ENCODE measurements at regions not wholly inside any gene's neighbourhood (a gene's known extent, or its start where the extent isn't known, plus 50 kb on each side); places are given as distances from the start of the nearest gene placed in this dataset.

- Mint-ChIP-seq H3K4me3 (no peak overlapping the region), H3K27me3 (ENCODE audit: low read depth) (no peaks in the 10 kb centered on the region), H3K4me1 (ENCODE audit: low read depth) (no peaks in the 10 kb centered on the region), H3K36me3 (ENCODE audit: insufficient read depth in 2 of 2) (no peaks in the 10 kb centered on the region), H3K27ac (no peak overlapping the region), H3K9me3 (peaks cover 3 to 15% of the 10 kb centered on the region in 2 donors)
- DNase-seq: no peak
- ATAC-seq (replicated peaks in 1 of 2): no peak
Observed at GRCh38 chr7:119348491-119348890, 924.5 kb upstream of the KCND2 start.

- no peak for ATAC-seq (replicated peaks in 1 of 2)
- Mint-ChIP-seq H3K4me3 (no peak overlapping the region), H3K27me3 (ENCODE audit: low read depth) (no peaks in the 10 kb centered on the region), H3K27ac (no peak overlapping the region), H3K36me3 (ENCODE audit: insufficient read depth in 2 of 2) (no peaks in the 10 kb centered on the region), H3K4me1 (ENCODE audit: low read depth) (no peaks in the 10 kb centered on the region), H3K9me3 (peaks cover 3 to 15% of the 10 kb centered on the region in 2 donors)
- DNase-seq: no peak
Observed at GRCh38 chr7:119350334-119350733, 922.6 kb upstream of the KCND2 start.

- Mint-ChIP-seq H3K27ac (no peak overlapping the region), H3K9me3 (peaks cover 1 to 12% of the 10 kb centered on the region in 2 donors), H3K4me3 (no peak overlapping the region), H3K27me3 (ENCODE audit: low read depth) (no peaks in the 10 kb centered on the region), H3K4me1 (ENCODE audit: low read depth) (no peaks in the 10 kb centered on the region), H3K36me3 (ENCODE audit: insufficient read depth in 2 of 2) (peaks cover 0 to 1% of the 10 kb centered on the region in 2 donors)
- DNase-seq: no peak
- no peak for ATAC-seq (replicated peaks in 1 of 2)
Observed at GRCh38 chr7:119351320-119351719, 921.7 kb upstream of the KCND2 start.

GRCh38 chr7:119374436-119374835 is 898.5 kb upstream of the KCND2 start:
- Mint-ChIP-seq H3K9me3 (peaks cover 5 to 11% of the 10 kb centered on the region in 2 donors), H3K27ac (no peak overlapping the region), H3K4me3 (no peak overlapping the region), H3K27me3 (ENCODE audit: low read depth) (no peaks in the 10 kb centered on the region), H3K36me3 (ENCODE audit: insufficient read depth in 2 of 2) (no peaks in the 10 kb centered on the region), H3K4me1 (ENCODE audit: low read depth) (no peaks in the 10 kb centered on the region)
- DNase-seq: no peak
- ATAC-seq (replicated peaks in 1 of 2): no peak

GRCh38 chr7:119377861-119378260 is 895.1 kb upstream of the KCND2 start:
- H3K27ac Mint-ChIP-seq: no peak overlapping the region
- H3K4me3 Mint-ChIP-seq: no peak overlapping the region
- H3K9me3 Mint-ChIP-seq: peaks cover 2 to 5% of the 10 kb centered on the region in 2 donors
- H3K4me1 Mint-ChIP-seq (ENCODE audit: low read depth): no peaks in the 10 kb centered on the region
- H3K36me3 Mint-ChIP-seq (ENCODE audit: insufficient read depth in 2 of 2): no peaks in the 10 kb centered on the region
- DNase-seq (no peak), ATAC-seq (replicated peaks in 1 of 2) (no peak)
- no peaks in the 10 kb centered on the region for H3K27me3 Mint-ChIP-seq (ENCODE audit: low read depth)

GRCh38 chr7:119382726-119383125 is 890.2 kb upstream of the KCND2 start:
- Mint-ChIP-seq H3K9me3 (peaks cover 3 to 4% of the 10 kb centered on the region in 2 donors), H3K27me3 (ENCODE audit: low read depth) (no peaks in the 10 kb centered on the region), H3K36me3 (ENCODE audit: insufficient read depth in 2 of 2) (no peaks in the 10 kb centered on the region), H3K4me3 (no peak overlapping the region), H3K4me1 (ENCODE audit: low read depth) (no peaks in the 10 kb centered on the region), H3K27ac (no peak overlapping the region)
- ATAC-seq (replicated peaks in 1 of 2): no peak
- no peak for DNase-seq

- peaks cover 0 to 7% of the 10 kb centered on the region in 2 donors for H3K9me3 Mint-ChIP-seq
- DNase-seq (no peak), ATAC-seq (replicated peaks in 1 of 2) (no peak)
- H3K36me3 Mint-ChIP-seq (ENCODE audit: insufficient read depth in 2 of 2): no peaks in the 10 kb centered on the region
- H3K4me3 Mint-ChIP-seq: no peak overlapping the region
- no peak overlapping the region for H3K27ac Mint-ChIP-seq
- H3K27me3 Mint-ChIP-seq (ENCODE audit: low read depth): no peaks in the 10 kb centered on the region
- H3K4me1 Mint-ChIP-seq (ENCODE audit: low read depth): no peaks in the 10 kb centered on the region
Observed at GRCh38 chr7:119395024-119395423, 878.0 kb upstream of the KCND2 start.

GRCh38 chr7:119397156-119397555 is 875.8 kb upstream of the KCND2 start:
- H3K4me1 Mint-ChIP-seq (ENCODE audit: low read depth): no peaks in the 10 kb centered on the region

GRCh38 chr7:119408596-119408995 is 864.4 kb upstream of the KCND2 start:
- no peaks in the 10 kb centered on the region for H3K4me1 Mint-ChIP-seq (ENCODE audit: low read depth)
- H3K4me3 Mint-ChIP-seq: no peak overlapping the region
- ATAC-seq (replicated peaks in 1 of 2): no peak
- H3K27ac Mint-ChIP-seq: no peak overlapping the region
- DNase-seq: no peak
- H3K27me3 Mint-ChIP-seq (ENCODE audit: low read depth): no peaks in the 10 kb centered on the region
- H3K9me3 Mint-ChIP-seq: peaks cover 0 to 4% of the 10 kb centered on the region in 2 donors
- no peaks in the 10 kb centered on the region for H3K36me3 Mint-ChIP-seq (ENCODE audit: insufficient read depth in 2 of 2)

More at GRCh38 chr7:119397156-119397555, 875.8 kb upstream of the KCND2 start:
- ATAC-seq (replicated peaks in 1 of 2): no peak
- H3K27me3 Mint-ChIP-seq (ENCODE audit: low read depth): no peaks in the 10 kb centered on the region
- no peak overlapping the region for H3K4me3 Mint-ChIP-seq
- no peaks in the 10 kb centered on the region for H3K36me3 Mint-ChIP-seq (ENCODE audit: insufficient read depth in 2 of 2)
- DNase-seq: no peak
- H3K27ac Mint-ChIP-seq: no peak overlapping the region
- peaks cover 0 to 5% of the 10 kb centered on the region in 2 donors for H3K9me3 Mint-ChIP-seq

- H3K36me3 Mint-ChIP-seq (ENCODE audit: insufficient read depth in 2 of 2): no peaks in the 10 kb centered on the region
- ATAC-seq (replicated peaks in 1 of 2) (no peak), DNase-seq (no peak)
- no peaks in the 10 kb centered on the region for H3K27me3 Mint-ChIP-seq (ENCODE audit: low read depth)
- no peak overlapping the region for H3K4me3 Mint-ChIP-seq
- no peaks in the 10 kb centered on the region for H3K4me1 Mint-ChIP-seq (ENCODE audit: low read depth)
- no peak overlapping the region for H3K27ac Mint-ChIP-seq
- peaks cover 2 to 8% of the 10 kb centered on the region in 2 donors for H3K9me3 Mint-ChIP-seq
Observed at GRCh38 chr7:119413314-119413805, 859.6 kb upstream of the KCND2 start.

GRCh38 chr7:119415682-119416081 is 857.3 kb upstream of the KCND2 start:
- H3K27ac Mint-ChIP-seq: no peak overlapping the region
- DNase-seq (no peak), ATAC-seq (replicated peaks in 1 of 2) (no peak)
- no peaks in the 10 kb centered on the region for H3K36me3 Mint-ChIP-seq (ENCODE audit: insufficient read depth in 2 of 2)
- H3K4me3 Mint-ChIP-seq: no peak overlapping the region
- no peaks in the 10 kb centered on the region for H3K27me3 Mint-ChIP-seq (ENCODE audit: low read depth)
- no peaks in the 10 kb centered on the region for H3K4me1 Mint-ChIP-seq (ENCODE audit: low read depth)
- H3K9me3 Mint-ChIP-seq: peaks cover 2 to 8% of the 10 kb centered on the region in 2 donors

GRCh38 chr7:119421657-119422056 is 851.3 kb upstream of the KCND2 start:
- ATAC-seq (replicated peaks in 1 of 2) (no peak), DNase-seq (no peak)
- H3K9me3 Mint-ChIP-seq: peaks cover 7% of the 10 kb centered on the region in 2 donors
- no peaks in the 10 kb centered on the region for H3K27me3 Mint-ChIP-seq (ENCODE audit: low read depth)
- no peaks in the 10 kb centered on the region for H3K36me3 Mint-ChIP-seq (ENCODE audit: insufficient read depth in 2 of 2)
- H3K4me1 Mint-ChIP-seq (ENCODE audit: low read depth): no peaks in the 10 kb centered on the region
- no peak overlapping the region for H3K27ac Mint-ChIP-seq
- no peak overlapping the region for H3K4me3 Mint-ChIP-seq

GRCh38 chr7:119436882-119437281 is 836.1 kb upstream of the KCND2 start:
- Mint-ChIP-seq H3K27ac (no peak overlapping the region), H3K9me3 (peaks cover 10 to 17% of the 10 kb centered on the region in 2 donors), H3K36me3 (ENCODE audit: insufficient read depth in 2 of 2) (no peaks in the 10 kb centered on the region), H3K4me1 (ENCODE audit: low read depth) (no peaks in the 10 kb centered on the region), H3K4me3 (no peak overlapping the region), H3K27me3 (ENCODE audit: low read depth) (no peaks in the 10 kb centered on the region)
- ATAC-seq (replicated peaks in 1 of 2) (no peak), DNase-seq (no peak)

- Mint-ChIP-seq H3K4me1 (ENCODE audit: low read depth) (no peaks in the 10 kb centered on the region), H3K27me3 (ENCODE audit: low read depth) (no peaks in the 10 kb centered on the region), H3K4me3 (no peak overlapping the region), H3K27ac (no peak overlapping the region), H3K9me3 (peaks cover 8 to 10% of the 10 kb centered on the region in 2 donors), H3K36me3 (ENCODE audit: insufficient read depth in 2 of 2) (no peaks in the 10 kb centered on the region)
- ATAC-seq (replicated peaks in 1 of 2): no peak
- DNase-seq: no peak
Observed at GRCh38 chr7:119438315-119438714, 834.7 kb upstream of the KCND2 start.

Measured in activated T-cell treated with anti-CD3 and anti-CD28 coated beads, Interleukin-2, amount 50 U/mL, for 72 hours (primary cell).